HepG2 (cell line): ENCODE measurements at regions not wholly inside any gene's neighbourhood (a gene's known extent, or its start where the extent isn't known, plus 50 kb on each side); places are given as distances from the start of the nearest gene placed in this dataset.
A peak's percentile ranks its signal among the peaks of the same experiment; 100 is the strongest.

ENCODE experiments used
- ARID5B ChIP-seq: IDR thresholded peaks from 2 replicates; pipeline ENCODE4 v1.4.0; 2020; ENCODE audit warnings: mild to moderate bottlenecking, missing genetic modification reagents
- BORCS8-MEF2B ChIP-seq: sonication (generic); formaldehyde crosslinking; IDR thresholded peaks from 2 replicates; pipeline ENCODE4 v1.8.0; 2022; ENCODE audit warnings: mild to moderate bottlenecking, missing genetic modification reagents
- CBFB ChIP-seq: sonication (generic); formaldehyde crosslinking; IDR thresholded peaks from 2 replicates; pipeline ENCODE4 v1.4.0; 2020; ENCODE audit warnings: missing genetic modification reagents
- FOSL1 ChIP-seq: sonication (generic); formaldehyde crosslinking; IDR thresholded peaks from 2 replicates; pipeline ENCODE4 v1.9.0; 2021; ENCODE audit warnings: missing genetic modification reagents, borderline replicate concordance
- IRF2 ChIP-seq: IDR thresholded peaks from 2 replicates; pipeline ENCODE4 v1.6.1; 2018; ENCODE audit warnings: missing genetic modification reagents, missing compliant biosample characterization
- NRL ChIP-seq: sonication (generic); formaldehyde crosslinking; IDR thresholded peaks from 2 replicates; pipeline ENCODE4 v1.5.0; 2020; ENCODE audit warnings: missing genetic modification reagents, mild to moderate bottlenecking, moderate library complexity, borderline replicate concordance
- PPARG ChIP-seq: conservative IDR thresholded peaks from 2 replicates; pipeline ENCODE4 v1.6.1; 2016; ENCODE audit warnings: missing biosample characterization, missing genetic modification reagents
- RBAK ChIP-seq: sonication (generic); formaldehyde crosslinking; IDR thresholded peaks from 2 replicates; pipeline ENCODE4 v1.5.1; 2020; ENCODE audit warnings: mild to moderate bottlenecking, missing genetic modification reagents
- SIX1 ChIP-seq: sonication (generic); formaldehyde crosslinking; IDR thresholded peaks from 2 replicates; pipeline ENCODE4 v1.4.0; 2020; ENCODE audit warnings: missing genetic modification reagents, borderline replicate concordance
- SIX4 ChIP-seq: sonication (generic); formaldehyde crosslinking; IDR thresholded peaks from 2 replicates; pipeline ENCODE4 v1.4.0; 2020; ENCODE audit warnings: missing genetic modification reagents
- SNAI1 ChIP-seq: sonication (generic); formaldehyde crosslinking; IDR thresholded peaks from 2 replicates; pipeline ENCODE4 v1.5.0; 2020; ENCODE audit warnings: mild to moderate bottlenecking, missing genetic modification reagents, borderline replicate concordance
- SSRP1 ChIP-seq: IDR thresholded peaks from 2 replicates; pipeline ENCODE4 v1.6.1; 2016; ENCODE audit warnings: control low read depth
- TCF7L2 ChIP-seq: IDR thresholded peaks from 2 replicates; pipeline ENCODE4 v1.6.1; 2011; ENCODE audit warnings: mild to moderate bottlenecking, low read depth, low read length, moderate library complexity
- TFE3 ChIP-seq: IDR thresholded peaks from 2 replicates; pipeline ENCODE4 v1.6.1; 2016
- ZHX1 ChIP-seq: sonication (generic); formaldehyde crosslinking; IDR thresholded peaks from 2 replicates; pipeline ENCODE4 v1.8.1; 2022; ENCODE audit warnings: low read depth, mild to moderate bottlenecking, missing genetic modification reagents
- ZNF225 ChIP-seq: sonication (generic); formaldehyde crosslinking; IDR thresholded peaks from 2 replicates; pipeline ENCODE4 v1.4.0; 2020; ENCODE audit warnings: mild to moderate bottlenecking, missing genetic modification reagents
- ZNF34 ChIP-seq: sonication (generic); formaldehyde crosslinking; IDR thresholded peaks from 2 replicates; pipeline ENCODE4 v1.4.0; 2020; ENCODE audit warnings: mild to moderate bottlenecking, missing genetic modification reagents, borderline replicate concordance
- ZNF451 ChIP-seq: sonication (generic); formaldehyde crosslinking; IDR thresholded peaks from 2 replicates; pipeline ENCODE4 v1.5.0; 2020; ENCODE audit warnings: mild to moderate bottlenecking, missing genetic modification reagents
- ZNF567 ChIP-seq: sonication (generic); formaldehyde crosslinking; IDR thresholded peaks from 2 replicates; pipeline ENCODE4 v1.8.1; 2023; ENCODE audit warnings: mild to moderate bottlenecking, missing genetic modification reagents, borderline replicate concordance
- ZNF687 ChIP-seq: sonication (generic); formaldehyde crosslinking; IDR thresholded peaks from 2 replicates; pipeline ENCODE4 v1.5.1; 2020; ENCODE audit warnings: mild to moderate bottlenecking, missing genetic modification reagents, moderate library complexity

GRCh38 chr6:139765825-139766285 is 391.4 kb upstream of the CITED2 start (continued):
- TF ChIP-seq SSRP1, result no peak
- TF ChIP-seq ZNF34 (CRISPR knock-in tag), result no peak
- TF ChIP-seq TCF7L2, result no peak
- no peak for TF ChIP-seq ZNF567 (CRISPR knock-in tag)
- no peak for TF ChIP-seq NRL
- TF ChIP-seq CBFB (CRISPR knock-in tag), result no peak
- TF ChIP-seq ZNF687 (CRISPR knock-in tag), result no peak
- TF ChIP-seq SIX1, result no peak
- TF ChIP-seq RBAK (CRISPR knock-in tag), result no peak
- TF ChIP-seq SIX4, result no peak
- peak; percentile 83 for TF ChIP-seq FOSL1 (CRISPR knock-in tag)
- 0 out of 2 replicates have a peak, but pooled peaks have one; percentile 16 for TF ChIP-seq TFE3 (CRISPR knock-in tag)
- TF ChIP-seq PPARG (CRISPR knock-in tag), result no peak
- TF ChIP-seq BORCS8-MEF2B (CRISPR knock-in tag), result no peak
- peak; percentile 30; the same call in 1 of the 2 replicates for TF ChIP-seq ARID5B (CRISPR knock-in tag)
- TF ChIP-seq IRF2, result no peak
- TF ChIP-seq ZNF451 (CRISPR knock-in tag), result no peak
- no peak for TF ChIP-seq ZHX1 (CRISPR knock-in tag)
- TF ChIP-seq ZNF225 (CRISPR knock-in tag), result no peak
- no peak for TF ChIP-seq SNAI1 (CRISPR knock-in tag)
